Frontal cortex (tissue), 3 donors: ENCODE measurements at regions not wholly inside any gene's neighbourhood (a gene's known extent, or its start where the extent isn't known, plus 50 kb on each side); places are given as distances from the start of the nearest gene placed in this dataset.

Source experiments
- DNase-seq, 2 donors: peaks; one replicate each; pipeline ENCODE4 v3.0.0; 2012; ENCODE audit warnings: low spot score in 2 of 2
- FAIRE-seq: peaks from 2 replicates; lab custom pipeline; 2012; peaks lifted over from hg19 to GRCh38; lab: Jason Lieb, UNC
- donor health status: control.
- donor health status: control.
- donor health status: control.

GRCh38 chr7:81608748-81609382 lies 161.0 kb downstream of the HGF start:
- DNase-seq (no peak), FAIRE-seq (no peak)

DNA sequence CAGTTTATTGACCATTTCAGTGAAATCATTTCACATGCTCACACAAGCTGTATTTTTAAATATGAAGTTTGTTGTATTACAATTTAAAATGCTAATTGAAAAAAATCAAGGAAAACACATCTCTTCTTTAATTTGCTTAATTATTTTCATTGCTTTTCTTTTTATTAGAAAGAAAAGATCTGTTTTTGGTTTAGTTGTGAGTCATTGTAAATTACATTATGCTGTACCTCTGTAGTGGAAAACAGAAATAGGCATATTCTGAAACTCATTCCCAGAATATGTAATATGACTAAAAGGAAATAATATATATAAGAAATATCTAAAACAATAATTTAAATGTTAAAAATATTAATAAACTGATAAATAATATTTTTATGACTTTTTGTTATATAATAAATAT lies 161.9 kb downstream of the HGF start:
- FAIRE-seq (peak; percentile 89), DNase-seq (no peak)

DNA sequence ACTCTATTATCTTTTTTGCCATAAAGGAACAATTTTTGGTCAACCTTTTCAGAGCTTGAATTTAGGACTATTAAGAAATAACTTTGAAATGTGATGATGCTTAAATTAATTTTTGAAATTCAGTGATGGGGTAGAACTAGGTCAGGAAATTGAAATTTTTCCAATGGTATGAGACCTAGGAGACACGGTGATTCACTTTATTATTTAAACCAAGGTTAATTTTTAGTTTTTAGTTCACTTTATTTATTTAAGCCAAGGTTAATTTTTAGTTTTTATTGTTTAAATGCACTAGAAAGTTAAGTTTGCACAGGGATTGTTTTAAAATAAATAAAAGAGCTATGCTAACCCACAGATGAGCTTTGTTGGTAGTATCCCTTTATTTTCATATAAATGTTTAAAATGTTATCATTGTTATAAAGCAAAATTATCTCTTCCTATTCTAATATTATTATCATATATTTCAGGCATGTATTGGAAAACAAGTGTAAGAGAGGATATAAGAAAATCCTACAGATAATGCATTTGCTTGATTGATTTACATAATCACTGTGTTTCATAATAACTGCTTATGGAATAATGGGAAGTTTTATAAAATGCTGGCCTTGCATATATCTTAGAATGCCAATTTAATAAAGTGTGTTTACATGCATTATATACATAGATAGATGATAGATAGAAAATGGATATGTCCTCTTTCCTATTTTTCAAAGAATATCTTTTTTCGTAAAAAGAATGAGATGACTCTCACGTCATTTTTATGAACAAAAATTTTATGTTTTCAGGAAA lies 163.6 kb downstream of the HGF start:
- no peak for DNase-seq
- FAIRE-seq = no peak

- DNase-seq = no peak
- no peak for FAIRE-seq
Measured at GRCh38 chr7:81605493-81605892, 164.4 kb downstream of the HGF start.

GRCh38 chr7:81604808-81605174 lies 165.1 kb downstream of the HGF start:
- FAIRE-seq (no peak), DNase-seq (no peak)

- no peak for FAIRE-seq
Measured at GRCh38 chr7:81604075-81604807, 165.6 kb downstream of the HGF start.

GRCh38 chr7:81600608-81601007 lies 169.2 kb downstream of the HGF start:
- no peak for FAIRE-seq

More at GRCh38 chr7:81604075-81604807, 165.6 kb downstream of the HGF start:
- no peak for DNase-seq

DNA sequence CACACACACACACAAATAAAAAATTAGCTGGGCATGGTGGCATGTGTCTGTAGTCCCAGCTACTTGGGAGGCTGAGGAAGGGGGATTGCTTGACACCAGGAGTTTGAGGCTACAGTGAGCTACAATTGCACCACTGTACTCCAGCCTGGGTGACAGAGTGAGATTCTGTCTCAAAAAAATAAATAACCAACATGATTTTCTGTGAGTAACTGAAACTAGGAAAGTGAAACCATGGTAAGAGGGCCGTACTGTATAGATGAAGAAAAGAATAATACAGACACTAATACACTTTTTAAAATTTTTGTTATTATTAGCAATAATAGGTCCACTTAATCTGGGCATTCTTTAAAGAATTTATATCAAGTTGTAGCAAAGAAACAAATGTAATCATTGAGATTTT lies 170.9 kb downstream of the HGF start:
- DNase-seq (no peak), FAIRE-seq (no peak)

More at GRCh38 chr7:81600608-81601007, 169.2 kb downstream of the HGF start:
- no peak for DNase-seq

GRCh38 chr7:81594767-81595166 lies 175.1 kb downstream of the HGF start:
- FAIRE-seq (no peak), DNase-seq (no peak)

DNA sequence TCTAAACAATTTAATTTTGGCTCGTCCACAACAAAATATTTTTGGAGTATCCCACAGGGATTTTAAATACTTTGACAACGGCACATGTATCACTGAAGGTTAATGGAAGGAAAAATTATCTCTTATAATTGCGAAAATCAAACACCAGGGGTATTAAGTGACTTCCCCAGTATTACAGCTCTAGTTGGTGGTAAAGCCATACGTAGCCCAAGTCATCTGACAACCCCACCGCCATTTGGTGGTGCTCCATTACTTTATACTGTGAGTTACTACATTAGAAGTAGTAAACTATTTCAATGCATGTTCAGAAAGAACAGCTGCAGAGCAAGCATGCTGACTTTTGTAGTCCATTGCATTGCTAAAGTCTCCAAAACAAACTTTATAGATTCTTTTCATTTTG lies 179.7 kb downstream of the HGF start:
- DNase-seq = no peak
- no peak for FAIRE-seq

DNA sequence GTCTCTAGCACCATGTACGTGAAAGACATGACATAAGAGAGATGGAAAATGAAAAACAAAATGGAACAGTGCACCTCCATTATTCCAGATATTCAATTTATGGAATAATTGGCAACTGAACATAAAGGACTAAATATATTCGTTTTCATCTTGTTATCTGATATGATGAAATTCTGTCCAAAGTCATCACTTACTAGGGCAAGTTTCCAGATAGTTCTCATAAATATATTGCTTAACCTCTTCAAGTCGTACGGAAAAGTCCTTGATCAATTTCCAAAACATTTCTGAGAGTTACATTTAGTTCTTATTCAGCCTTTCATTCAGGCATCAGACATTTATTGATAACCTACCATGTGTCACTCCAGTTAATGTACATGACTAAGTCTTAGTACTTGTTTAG lies 185.2 kb downstream of the HGF start:
- FAIRE-seq (no peak), DNase-seq (no peak)

DNA sequence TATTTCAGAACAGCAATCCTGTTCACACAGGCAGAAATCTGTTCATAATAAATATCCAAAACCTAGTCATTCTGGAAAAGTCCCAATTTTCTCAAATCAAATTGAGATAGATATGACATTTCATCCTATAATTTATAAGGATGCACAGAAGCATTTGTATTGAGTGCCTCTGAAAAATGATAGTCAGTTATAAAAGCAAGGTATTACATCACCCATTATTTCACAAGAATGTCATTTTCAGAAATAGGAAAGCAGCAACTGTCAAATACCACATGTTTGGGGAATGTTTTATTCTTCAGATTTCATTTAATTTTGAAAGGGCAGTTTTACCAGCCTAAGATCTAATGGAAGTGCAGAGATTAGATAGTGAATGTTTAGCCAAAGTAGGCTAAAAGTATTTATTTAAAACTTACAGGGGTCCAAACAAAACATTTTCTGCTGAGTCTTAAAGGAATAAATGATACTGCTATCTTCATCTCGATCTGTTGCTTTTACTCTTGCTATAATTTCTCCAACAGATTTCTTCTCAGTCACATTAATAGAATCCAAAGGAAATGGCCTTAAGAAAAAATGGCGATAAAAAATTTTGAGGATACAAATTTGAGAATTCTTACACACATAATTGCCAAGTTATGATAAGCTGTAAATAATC lies 185.8 kb downstream of the HGF start:
- DNase-seq = no peak
- FAIRE-seq = no peak

DNA sequence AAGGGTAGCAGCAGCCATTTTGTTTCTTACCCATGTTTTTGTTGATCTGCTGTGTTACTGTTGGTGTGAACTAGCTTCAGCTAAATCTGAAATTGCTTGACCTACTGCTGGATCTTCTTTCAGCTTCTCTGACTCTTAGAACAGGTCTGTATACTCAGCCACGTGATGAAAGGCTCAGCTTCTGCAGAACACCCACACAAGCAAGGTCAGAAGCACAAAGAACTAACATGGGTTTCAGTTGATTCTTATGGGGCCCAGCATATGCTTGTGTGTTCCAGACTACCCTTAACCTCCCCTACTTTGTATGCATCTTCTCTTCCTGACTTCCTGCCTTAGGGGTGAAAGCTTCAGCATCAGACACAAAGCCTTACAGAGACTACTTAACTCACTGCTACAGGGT lies 186.8 kb downstream of the HGF start:
- FAIRE-seq = no peak

GRCh38 chr7:81577642-81578340 lies 192.1 kb downstream of the HGF start:
- FAIRE-seq = no peak
- no peak for DNase-seq

More for the DNA sequence above, 186.8 kb downstream of the HGF start:
- DNase-seq = no peak

DNA sequence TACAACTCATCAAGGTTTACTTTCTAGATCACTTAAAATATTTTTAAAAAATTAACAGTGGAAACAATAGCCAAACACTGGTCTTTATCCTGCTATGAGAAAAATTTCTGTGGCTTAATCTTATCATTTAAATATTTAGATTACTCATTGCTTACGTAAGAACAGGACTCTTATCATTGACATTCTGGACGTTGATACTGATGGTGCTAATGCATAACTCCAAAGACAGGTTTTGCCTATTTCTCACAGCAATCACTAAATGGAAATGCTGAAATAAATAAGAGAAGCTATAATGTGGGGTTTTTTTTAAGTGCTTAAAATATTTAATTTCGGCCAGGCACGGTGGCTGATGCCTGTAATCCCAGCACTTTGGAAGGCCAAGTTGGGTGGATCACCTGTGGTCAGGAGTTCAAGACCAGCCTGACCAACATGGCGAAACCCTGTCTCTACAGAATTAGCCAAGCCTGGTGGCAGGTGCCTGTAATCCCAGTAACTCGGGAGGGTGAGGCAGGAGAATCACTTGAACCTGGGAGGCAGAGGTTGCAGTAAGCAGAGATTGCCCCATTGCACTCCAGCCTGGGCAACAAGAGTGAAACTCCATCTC lies 195.0 kb downstream of the HGF start:
- FAIRE-seq (no peak), DNase-seq (no peak)

DNA sequence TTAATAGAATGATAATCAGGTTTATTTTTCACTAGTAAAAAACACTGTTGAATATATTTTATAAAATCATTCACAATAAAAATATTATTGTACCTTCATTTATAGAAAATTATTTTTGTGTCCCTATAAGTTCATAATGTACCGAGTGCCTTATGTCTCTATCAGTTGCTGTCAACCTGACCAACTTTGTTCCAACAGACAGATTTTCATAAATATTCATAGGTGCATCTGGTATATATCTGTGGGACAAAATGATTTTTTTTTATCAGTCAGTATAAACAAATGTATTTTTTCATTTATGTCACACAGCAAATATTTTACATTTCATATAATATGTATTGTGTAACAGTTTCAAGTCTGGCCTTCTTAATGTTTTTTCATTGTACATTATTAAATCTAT lies 195.9 kb downstream of the HGF start:
- no peak for DNase-seq
- FAIRE-seq = no peak

GRCh38 chr7:81573128-81573527 lies 196.7 kb downstream of the HGF start:
- FAIRE-seq (no peak), DNase-seq (no peak)

DNA sequence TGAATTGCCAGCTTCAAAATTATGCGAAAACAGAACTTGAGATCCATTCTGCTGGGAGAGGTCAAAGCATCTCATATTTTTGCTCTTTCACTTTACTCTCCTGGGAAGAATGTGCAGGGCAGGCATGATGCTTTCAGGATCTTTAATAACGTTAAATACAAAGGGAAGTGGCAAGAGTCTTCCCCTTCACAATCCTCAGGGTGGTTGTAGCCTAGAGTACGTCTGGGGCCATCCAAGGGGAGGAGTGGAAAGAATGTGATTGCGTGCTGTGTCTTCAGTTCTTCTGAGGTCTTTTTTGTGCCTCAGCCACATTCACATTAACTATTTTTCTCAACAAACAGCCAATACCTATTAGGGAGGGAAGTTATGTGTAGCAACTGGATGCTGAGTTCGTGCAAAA lies 207.3 kb downstream of the HGF start:
- FAIRE-seq = no peak
- no peak for DNase-seq

DNA sequence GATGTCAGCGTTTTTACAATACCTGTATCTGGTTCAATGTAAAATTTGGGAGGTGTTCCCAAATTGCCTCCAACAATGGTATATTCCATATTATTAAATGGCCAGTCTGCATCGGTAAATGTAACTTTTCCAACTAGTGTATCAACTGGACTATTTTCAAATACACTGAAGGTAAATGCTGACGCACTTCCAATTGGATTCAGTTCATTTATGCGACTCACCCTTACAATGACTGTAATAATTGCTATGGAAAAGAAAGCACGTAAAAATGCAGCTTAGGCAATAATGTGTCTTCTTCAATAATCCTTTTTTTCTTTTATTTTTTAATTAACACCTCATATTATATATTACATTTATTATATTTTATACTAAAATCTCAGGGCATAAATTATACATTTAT lies 209.1 kb downstream of the HGF start:
- no peak for DNase-seq
- no peak for FAIRE-seq
